NCI-H2171 treated with DMSO at 0.1 percent for 48 hours (cell line): ENCODE measurements at regions not wholly inside any gene's neighbourhood (a gene's known extent, or its start where the extent isn't known, plus 50 kb on each side); places are given as distances from the start of the nearest gene placed in this dataset.
"Not testable (repeated sequence)": the region's sequence is repeated elsewhere in the genome, so short reads cannot be mapped to it uniquely, and the experiment has no call there.

Source experiments
- DNase-seq: peaks from one replicate; lab custom pipeline; 2025; lab: John Stamatoyannopoulos, UW

DNA sequence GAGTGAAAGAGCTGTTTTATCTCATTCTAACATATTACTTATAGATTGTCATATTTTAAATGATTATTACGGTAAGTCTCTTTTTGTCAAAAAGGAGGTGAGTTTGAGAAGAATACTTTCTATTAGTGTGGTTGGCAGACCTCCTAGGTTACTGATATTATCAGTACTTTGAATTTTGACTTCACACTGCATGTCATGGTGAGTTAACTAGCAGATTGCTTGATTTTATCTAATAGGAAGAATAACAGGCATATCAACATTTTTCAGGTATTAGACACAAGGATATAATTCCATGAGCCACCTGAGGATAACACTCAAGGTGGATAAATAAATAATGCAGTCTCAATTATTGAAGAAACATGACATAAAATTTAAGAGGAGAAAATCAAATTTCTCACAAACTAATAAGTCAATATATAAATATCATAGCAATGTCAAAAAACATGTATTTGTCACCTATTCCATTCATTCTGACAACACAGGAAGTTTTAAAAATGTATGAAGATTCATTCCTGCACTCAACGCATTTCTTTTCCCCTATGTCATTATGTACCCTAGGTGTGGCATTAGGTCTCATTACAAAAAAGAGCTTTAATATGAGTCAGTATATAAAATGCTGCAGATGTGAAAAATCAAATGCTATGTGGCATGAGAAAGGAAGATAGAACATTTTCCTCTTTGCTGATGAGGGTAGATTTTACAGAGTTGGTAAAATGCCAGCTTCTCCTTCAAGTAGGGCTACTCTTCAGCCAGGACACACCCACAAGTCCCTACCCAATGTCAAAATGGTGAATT lies 1621.6 kb downstream of the REEP3 start:
- no peak for DNase-seq

DNA sequence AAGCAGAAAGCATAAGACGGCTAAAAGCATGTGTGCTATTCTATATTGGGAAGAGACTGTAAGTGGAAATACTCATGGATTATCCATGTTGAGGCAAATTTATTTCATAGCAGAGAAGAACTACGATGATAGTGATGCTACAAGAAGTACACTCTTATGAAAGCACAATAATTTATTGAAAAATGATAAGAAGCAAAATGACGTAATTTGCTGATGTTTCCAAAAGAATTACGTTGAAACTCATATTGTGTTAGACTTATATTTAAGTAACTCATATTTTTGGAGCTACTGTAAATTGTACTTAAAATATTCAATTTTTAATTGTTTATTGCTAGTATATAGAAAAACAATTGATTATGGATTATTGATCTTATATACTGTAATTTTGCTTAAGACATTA lies 1622.5 kb downstream of the REEP3 start:
- DNase-seq, result no peak

DNA sequence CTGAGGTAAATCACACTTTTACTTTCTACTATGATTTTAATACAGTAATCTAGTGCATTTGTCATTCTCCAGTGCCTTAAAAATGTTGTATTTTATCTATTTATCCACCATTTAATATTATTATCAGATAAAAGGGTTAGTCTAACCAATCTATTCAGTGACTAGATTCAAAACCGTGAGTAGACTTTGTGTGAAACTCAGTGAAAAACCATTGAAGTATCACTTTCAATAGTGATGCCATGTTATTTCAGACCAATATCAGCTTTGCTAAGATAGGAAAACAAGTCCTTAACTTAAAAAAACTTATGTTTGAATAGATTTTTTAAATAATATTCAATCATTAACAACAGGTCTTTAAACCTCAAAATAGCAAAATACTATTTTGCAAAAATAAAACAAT lies 1628.7 kb downstream of the REEP3 start:
- DNase-seq, result no peak

DNA sequence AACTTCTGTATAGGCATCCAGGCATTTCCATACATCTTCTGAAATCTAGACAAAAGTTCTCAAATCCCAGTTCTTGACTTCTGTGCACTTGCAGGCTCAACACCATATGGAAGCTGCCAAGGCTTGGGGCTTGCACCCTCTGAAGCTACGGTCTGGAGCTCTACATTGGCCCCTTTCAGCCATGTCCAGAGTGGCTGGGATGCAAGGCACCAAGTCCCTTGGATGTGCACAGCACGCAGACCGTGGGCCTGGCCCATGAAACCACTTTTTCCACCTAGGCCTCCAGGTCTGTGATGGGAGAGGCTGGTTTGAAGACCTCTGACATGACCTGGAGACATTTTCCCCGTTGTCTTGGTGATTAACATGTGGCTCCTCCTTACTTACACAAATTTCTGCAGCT lies 1645.1 kb downstream of the REEP3 start:
- DNase-seq, result no peak

DNA sequence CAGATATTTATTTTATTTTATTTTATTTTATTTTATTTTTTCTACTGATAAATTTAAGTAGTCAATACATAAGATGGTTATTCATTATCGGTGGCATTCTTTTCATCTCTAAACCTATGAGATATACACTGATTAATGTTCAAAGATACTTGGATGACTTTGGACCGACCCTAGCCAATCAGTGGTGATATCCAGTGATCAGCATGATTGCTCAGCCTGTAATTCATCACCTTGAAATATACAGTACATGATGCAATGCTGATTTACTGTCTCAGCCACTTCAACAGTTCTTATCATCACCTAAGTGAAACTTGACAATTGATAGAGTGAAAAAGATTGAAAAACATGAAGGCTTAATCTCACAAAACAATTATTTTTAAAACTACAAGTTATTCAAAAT lies 1651.0 kb downstream of the REEP3 start:
- DNase-seq, result no peak

DNA sequence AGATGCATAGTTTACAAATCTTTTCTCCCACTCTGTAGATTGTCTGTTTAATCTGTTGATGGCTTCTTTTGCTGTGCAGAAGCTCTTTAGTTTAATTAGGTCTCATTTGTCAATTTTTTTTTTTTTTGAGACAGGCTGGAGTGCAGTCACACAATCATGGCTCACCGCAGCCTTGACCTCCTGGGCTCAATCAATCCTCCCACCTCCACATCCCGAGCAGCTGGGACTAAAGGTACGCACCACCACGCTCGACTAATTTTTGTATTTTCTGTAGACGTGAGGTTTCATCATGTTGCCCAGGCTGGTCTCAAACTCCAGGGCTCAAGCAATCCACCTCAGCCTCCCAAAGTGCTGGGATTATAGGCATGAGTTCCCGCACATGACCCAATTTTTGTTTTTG lies 1655.8 kb downstream of the REEP3 start:
- DNase-seq, result no peak

DNA sequence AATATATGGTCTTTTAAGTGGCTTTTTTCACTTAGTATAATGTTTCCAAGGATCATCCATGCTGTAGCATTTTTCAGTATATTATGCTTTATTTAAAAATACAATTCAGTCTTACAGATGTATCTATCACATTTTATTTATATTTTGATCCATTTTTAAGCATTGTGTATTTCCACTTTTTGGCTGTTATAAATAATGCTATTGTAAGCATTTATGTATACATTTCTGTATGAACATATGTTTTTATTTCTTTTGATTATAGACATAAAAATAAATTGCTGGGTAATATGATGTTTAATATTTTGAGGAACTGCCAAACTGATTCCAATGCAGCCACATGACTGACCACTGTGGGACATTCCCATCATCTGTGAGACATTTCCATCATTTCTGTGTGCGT lies 1662.0 kb downstream of the REEP3 start:
- DNase-seq, result no peak

DNA sequence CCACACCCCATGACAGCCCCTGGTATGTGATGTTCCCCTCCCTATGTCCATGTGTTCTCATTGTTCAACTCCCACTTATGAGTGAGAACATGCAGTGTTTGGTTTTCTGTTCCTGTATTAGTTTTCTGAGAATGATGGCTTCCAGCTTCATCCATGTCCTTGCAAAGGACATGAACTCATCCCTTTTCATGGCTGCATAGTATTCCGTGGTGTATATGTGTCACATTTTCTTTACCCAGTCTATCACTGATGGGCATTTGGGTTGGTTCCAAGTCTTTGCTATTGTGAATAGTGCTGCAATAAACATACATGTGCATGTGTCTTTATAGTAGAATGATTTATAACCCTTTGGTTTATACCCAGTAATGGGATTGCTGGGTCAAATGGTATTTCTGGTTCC lies 1665.5 kb downstream of the REEP3 start:
- DNase-seq, result not testable (repeated sequence)

DNA sequence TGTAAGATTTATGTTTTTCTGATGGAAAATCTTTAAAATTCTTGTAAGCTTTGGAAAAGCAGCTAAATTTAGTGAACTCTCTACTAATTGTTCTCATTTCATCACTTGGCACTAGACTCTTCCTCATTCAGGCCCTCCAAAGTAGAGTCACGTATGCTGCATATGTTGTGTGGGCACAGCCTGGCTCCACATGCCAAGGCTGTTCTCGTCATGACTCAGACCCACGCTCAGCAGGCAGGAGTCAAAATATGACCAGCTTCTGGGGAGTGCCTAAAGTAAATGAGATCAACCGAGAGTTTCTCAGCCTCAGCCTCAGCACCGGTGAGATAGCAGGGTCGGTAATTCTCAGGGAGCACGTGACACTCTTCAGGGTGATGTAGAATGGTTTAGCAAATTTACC lies 1672.9 kb downstream of the REEP3 start:
- no peak for DNase-seq

DNA sequence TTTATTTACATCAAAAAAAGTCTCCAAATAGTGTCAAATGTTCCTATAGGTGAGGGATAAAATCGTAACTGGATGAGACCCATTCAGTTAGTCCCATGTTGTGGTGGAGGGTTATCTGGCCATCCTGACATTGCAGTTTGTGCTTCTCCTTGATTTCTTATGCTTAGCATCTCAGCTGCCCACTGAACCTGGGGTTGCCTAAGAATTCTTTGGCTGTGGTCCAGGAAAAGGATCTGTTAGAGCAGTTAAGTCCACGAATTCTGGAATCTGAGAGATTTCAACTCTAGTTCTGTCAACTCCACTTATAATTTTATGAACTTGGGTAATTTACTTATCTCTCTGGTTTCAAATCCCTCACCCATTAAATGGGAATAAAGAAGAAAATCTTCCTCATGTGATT lies 1673.4 kb downstream of the REEP3 start:
- DNase-seq, result no peak

DNA sequence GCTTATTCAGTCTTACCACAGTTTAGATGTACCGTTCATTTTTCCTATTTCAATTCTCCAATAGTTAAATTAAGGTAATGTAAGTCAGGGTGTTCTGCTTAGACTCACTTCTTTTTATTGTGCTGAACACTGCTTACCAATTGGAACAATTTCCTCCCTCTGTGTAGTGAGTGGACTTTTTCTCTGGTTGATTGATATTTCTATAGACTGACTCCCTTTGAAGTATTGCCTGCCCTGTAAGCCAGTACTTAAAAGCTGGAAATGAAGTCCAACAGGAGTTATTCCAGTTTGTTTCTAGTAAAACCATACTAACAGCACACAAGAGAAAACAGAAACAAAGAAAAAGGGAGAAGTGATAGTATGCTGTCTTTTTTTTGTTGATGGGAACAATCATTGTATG lies 1674.9 kb downstream of the REEP3 start:
- no peak for DNase-seq

DNA sequence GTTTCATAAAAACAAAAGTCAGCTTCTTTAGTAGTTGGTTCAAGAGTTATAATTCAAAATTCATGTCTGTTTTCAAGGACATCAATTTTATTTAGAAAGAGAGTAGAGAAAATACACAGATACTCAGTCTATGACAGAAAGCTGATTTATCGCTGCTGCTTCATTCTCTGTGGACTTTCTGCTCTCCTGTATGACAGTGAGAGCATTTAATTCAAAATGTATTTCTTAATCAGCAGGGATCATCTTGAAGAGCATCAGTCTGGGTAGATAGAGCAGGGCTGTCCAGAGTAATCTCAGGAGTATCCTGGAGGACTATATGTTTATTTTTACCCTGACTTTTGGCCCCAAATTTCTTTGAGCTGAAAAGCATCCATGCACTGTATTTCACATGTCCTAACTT lies 1676.7 kb downstream of the REEP3 start:
- no peak for DNase-seq

DNA sequence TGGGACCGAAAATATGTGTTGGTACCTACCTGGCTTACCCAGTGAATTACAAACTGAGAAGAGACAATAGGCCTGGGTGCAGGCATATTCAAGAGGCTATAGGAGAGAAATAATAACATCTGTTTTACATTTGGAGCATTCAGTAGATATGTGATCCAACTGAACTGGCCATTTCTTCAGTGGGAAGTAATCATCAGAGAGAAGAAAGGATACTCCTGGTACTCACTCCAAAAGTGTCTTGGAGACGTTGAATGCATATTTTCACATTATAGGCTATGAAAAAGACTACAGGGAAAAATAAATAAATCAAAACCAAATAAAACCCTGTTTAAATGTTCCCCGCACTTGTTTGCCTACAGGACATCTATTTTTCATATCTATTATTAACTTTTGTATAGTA lies 1680.3 kb downstream of the REEP3 start:
- DNase-seq, result no peak

DNA sequence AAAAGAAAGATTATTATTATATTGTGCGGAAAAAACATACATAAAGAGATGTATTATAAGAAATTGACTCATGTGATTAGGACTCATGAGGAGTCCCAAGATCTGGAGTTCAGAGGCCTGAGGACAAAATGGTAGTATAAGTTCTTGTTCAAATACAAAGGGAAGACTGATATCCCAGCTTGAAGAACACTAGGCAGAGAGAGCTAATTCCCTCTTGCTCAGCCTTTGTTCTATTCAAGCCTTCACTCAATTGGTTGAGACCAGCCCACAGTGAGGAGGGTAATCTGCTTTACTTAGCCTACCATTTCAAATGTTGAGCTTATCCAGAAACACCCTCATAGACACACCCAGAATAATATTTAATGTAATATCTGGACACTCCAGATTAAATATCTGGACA lies 1683.8 kb downstream of the REEP3 start:
- DNase-seq, result no peak

DNA sequence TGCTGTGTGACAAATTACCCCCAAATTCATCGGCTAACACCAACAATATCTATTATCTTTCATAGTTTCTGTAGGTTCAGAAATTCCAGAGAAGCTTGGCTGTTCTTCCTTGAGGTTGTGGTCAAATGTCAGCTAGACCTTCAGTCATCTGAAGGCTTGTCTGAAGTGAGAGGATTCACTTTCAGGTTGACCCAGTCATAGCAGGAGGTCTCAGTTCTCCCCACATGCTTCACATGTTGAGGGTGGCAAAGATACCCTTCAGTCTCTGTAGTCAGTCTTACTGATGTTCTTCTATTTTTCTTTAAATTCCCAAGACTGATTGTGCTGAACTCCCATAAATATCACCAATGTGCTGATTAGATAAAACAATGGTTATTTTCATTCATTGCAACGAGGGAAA lies 1692.0 kb downstream of the REEP3 start:
- no peak for DNase-seq

DNA sequence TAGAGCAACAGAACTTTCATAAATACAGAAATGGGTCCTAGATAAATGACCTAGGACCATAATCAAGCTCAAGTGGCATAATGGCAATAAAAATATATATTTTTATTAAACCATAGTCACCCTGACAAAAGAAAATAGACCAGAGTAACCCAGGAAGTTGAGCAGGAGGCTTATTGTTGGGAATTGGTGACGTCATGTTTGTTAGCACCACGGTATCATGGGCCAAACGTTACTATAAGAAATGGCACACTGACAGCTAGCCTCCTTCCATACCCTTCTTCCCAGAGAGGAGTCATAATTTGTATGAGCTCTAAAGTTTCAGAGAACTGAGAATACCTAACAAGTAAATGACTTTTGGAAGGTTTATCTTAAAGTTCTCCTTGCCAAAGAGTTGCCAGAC lies 1698.2 kb downstream of the REEP3 start:
- DNase-seq, result no peak

DNA sequence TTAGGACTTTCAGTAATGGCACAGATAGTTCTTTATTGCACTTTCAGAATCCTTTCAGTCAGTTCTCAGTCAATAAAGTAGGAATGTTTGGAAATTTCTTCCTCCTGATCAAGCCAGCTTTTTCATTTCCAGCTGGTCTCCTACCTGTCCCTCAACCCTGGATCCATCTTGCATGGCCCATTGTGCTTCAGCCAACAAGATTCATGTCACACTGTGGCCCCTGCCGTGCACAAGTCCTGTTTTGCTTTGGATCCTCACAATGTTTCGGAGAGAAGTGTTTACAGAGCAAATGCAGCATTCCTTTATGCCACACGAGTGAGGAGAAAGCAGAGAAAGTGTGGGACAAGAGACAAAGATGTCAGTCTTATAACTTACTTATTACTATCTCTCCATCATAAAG lies 1694.7 kb upstream of the LRRTM3 start:
- DNase-seq, result no peak

DNA sequence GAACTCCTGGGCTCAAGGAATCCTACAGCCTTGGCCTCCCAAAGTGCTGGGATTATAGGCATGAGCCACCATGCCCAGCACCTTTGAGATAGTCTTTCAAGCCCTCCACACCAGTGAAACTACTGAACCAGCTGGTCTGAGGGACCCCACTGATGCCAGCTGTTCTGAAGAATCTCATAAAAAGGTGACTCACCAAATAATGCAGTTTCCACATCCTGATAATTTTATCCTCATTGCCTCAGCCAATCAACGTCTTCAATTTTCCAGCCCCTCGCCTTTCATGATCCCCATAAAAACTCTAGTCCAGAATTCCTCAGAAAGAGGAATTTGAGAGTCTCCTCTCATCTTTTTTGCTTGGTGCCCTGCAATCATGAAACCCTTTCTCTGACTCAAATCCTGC lies 1691.6 kb upstream of the LRRTM3 start:
- no peak for DNase-seq

DNA sequence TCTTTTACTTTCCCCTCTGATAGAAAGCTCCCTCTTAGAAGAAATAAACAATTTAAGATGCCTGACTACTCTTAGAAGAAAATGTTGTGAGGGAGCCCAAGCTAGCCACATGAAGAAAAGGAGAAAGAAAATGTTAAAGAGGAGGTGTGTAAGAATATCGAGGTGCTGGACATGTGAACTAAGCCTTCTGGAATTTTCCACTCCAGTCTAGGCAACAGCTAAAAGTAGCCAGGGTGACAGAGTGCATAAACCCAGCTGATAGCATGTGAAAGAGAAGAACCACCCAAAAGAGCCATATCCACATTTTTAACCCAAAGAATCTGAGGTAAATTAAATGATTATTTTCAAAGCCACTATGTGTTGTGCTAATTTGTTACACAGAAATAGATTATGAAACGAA lies 1690.6 kb upstream of the LRRTM3 start:
- no peak for DNase-seq

DNA sequence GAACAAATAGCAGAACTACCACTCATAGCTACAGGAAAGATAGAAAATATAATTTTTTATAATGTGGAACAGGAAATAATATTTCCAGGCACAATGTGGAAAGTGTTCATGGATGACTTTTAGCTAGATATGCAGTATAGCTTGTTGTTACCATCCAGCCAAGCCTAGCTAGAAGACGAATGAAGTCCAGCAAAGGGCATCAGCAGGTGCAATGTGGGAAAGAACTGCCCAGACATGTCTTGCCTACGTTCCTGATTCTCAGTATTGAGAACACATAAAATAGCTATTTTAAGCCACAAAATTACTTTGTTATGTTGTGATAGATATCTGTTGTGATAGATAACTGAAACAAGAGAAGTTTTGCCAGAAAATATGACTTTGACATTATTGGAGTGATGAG lies 1690.0 kb upstream of the LRRTM3 start:
- DNase-seq, result no peak

DNA sequence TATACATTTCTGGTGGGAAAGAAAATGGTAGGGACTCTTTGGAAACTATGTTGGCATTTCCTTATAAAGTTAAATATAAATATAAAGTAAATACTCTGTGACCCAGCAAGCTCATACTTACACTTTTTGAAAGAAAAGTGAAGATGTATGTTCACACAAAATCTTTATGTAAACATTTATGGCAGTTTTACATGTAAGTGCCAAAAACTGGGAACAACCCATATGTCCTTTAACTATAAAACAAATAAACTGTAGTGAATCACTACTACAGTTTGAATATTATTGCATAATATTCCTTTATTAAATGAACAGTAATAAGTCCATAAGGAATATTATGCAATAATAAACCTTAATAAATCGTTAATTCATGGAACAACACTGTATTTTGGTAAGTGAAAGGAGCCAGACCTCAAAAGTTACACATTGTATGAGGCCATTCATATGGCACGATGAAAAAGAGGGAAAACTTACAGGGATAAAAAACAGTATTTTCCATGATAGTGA lies 1660.3 kb upstream of the LRRTM3 start:
- no peak for DNase-seq

DNA sequence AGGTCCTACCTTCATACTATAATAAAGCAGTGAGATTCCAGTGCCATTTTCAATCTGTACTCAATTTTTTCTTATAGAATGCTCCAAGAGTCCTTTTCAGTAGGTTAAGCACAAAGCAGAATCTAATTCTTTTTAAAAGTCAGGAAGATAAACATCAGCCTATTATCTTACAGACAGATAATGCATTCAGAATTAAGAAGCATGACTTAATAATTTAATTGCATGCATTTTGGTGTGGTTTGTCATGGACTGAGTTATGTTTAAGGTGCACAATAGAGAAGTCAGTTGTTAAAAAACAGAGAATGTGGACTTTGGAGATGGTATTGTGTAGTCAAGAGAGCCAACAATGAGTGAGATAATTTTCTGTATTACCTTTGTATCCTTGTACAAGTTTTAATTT lies 1656.3 kb upstream of the LRRTM3 start:
- DNase-seq, result not testable (repeated sequence)

DNA sequence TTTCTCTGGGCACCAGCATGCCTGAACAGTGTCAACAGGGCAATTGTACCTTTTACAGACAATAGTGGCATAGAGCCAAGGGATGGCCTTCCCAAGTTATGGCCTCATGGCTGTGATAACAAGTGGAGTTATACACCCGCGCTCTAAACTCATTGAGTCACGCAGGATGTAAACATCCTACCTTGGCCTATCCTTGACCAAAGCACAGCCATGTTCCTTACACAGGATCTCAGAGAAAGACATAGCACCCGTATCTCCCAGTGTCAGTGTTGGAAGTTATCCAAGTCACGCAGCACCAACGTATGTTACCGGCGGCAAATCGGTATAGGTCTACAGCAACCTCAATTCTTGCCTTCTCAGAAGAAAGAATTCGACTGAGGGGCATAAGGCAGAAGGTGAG lies 1654.9 kb upstream of the LRRTM3 start:
- no peak for DNase-seq

DNA sequence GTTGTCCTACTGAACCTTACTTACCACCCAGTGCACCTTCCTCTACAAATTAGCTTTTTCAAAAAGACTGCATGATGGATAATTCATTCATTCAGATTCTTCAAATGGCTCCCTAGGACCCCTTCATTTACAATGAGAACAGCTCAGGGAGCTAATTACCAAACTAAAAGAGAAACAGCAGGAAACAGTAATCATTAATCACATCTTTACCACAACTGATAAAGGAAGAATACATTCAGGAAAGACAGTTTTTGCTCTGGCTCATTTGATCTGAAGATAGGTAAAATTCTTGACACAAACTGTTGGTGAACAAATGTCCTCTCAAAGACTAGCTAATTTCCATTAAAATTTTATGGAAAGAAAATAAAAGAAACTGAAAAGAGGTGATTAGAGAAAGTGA lies 1652.7 kb upstream of the LRRTM3 start:
- DNase-seq, result no peak
